Astrocyte of the spinal cord (primary cell): ENCODE measurements at regions not wholly inside any gene's neighbourhood (a gene's known extent, or its start where the extent isn't known, plus 50 kb on each side); places are given as distances from the start of the nearest gene placed in this dataset.

Experiments
- DNase-seq: peaks from one replicate; pipeline ENCODE4 v3.0.0; 2011; ENCODE audit warnings: low read depth, low spot score
- H3K4me3 ChIP-seq: 2 replicates; pipeline ENCODE4 v1.5.1; 2011; ENCODE audit warnings: low read depth, mild to moderate bottlenecking, low read length, moderate library complexity
- CTCF ChIP-seq: IDR thresholded peaks from 2 replicates; pipeline ENCODE4 v1.5.1; 2012; ENCODE audit warnings: low read depth, mild to moderate bottlenecking, low read length, inconsistent platforms
- in situ Hi-C: cut with HindIII; loops from 2 replicates; pipeline ENCODE4 v1.10.0; 2017; ENCODE audit warnings: low sequenced_read_pairs

- H3K4me3 ChIP-seq = no peak overlapping the region
- no peak for TF ChIP-seq CTCF
- no peak for DNase-seq
- in situ Hi-C loops = no loop called here
Observed at GRCh38 chr12:20264608-20265114, 103.7 kb upstream of the PDE3A start.

- H3K4me3 ChIP-seq = no peak overlapping the region
- in situ Hi-C loops = no loop called here
- TF ChIP-seq CTCF = no peak
- peak; percentile 54 for DNase-seq
Observed at GRCh38 chr12:20268121-20268732, 100.1 kb upstream of the PDE3A start.

- no peak for DNase-seq
- H3K4me3 ChIP-seq = no peak overlapping the region
- TF ChIP-seq CTCF = no peak
- in situ Hi-C loops = no loop called here
Observed at GRCh38 chr12:20268771-20269170, 99.6 kb upstream of the PDE3A start.

GRCh38 chr12:20269337-20270067 is 98.8 kb upstream of the PDE3A start:
- in situ Hi-C loops = no loop called here
- H3K4me3 ChIP-seq = no peak overlapping the region
- no peak for DNase-seq
- no peak for TF ChIP-seq CTCF

- no peak overlapping the region for H3K4me3 ChIP-seq
- in situ Hi-C loops = no loop called here
- no peak for TF ChIP-seq CTCF
- no peak for DNase-seq
Observed at GRCh38 chr12:20270557-20270956, 97.8 kb upstream of the PDE3A start.

- no peak for DNase-seq
- H3K4me3 ChIP-seq = no peak overlapping the region
- no peak for TF ChIP-seq CTCF
- in situ Hi-C loops = no loop called here
Observed at GRCh38 chr12:20272161-20272560, 96.2 kb upstream of the PDE3A start.
